GM23338 (cell line): ENCODE measurements at regions not wholly inside any gene's neighbourhood (a gene's known extent, or its start where the extent isn't known, plus 50 kb on each side); places are given as distances from the start of the nearest gene placed in this dataset.
A peak's percentile ranks its signal among the peaks of the same experiment; 100 is the strongest.

Experiments
- ATAC-seq: fragments of 200-7000 bp; cut with Tn5 transposase; 3 replicates; pipeline ENCODE4 v1.9.1; 2020
- DNase-seq: peaks from one replicate; pipeline ENCODE4 v3.0.0-alpha.2; 2015; ENCODE audit warnings: low spot score
- H2AFZ ChIP-seq: fragments of 200-600 bp; sonication (generic); 2 replicates; pipeline ENCODE4 v1.8.0; 2016; ENCODE audit warnings: antibody characterized with exemption, mild to moderate bottlenecking, moderate library complexity
- H3F3A ChIP-seq: fragments of 200-600 bp; sonication (generic); replicated peaks from 2 replicates; pipeline ENCODE4 v1.8.0; 2017; ENCODE audit warnings: antibody characterized with exemption, mixed run types, low read depth
- H3K27ac ChIP-seq: fragments of 200-600 bp; sonication (generic); 2 replicates; pipeline ENCODE4 v1.6.1; 2016; ENCODE audit warnings: low read depth
- H3K27me3 ChIP-seq: fragments of 200-600 bp; sonication (generic); 2 replicates; pipeline ENCODE4 v1.8.0; 2016; ENCODE audit warnings: mild to moderate bottlenecking, mixed run types, moderate library complexity; ENCODE audit not compliant: insufficient read depth
- H3K36me3 ChIP-seq: fragments of 200-600 bp; sonication (generic); 2 replicates; pipeline ENCODE4 v1.8.0; 2016; ENCODE audit warnings: mild to moderate bottlenecking; ENCODE audit not compliant: insufficient read depth
- H3K4me1 ChIP-seq: fragments of 200-600 bp; sonication (generic); 2 replicates; pipeline ENCODE4 v1.8.0; 2016; ENCODE audit warnings: mild to moderate bottlenecking, moderate library complexity; ENCODE audit not compliant: insufficient read depth
- H3K4me2 ChIP-seq: fragments of 200-600 bp; sonication (generic); 2 replicates; pipeline ENCODE4 v1.7.1; 2017; ENCODE audit warnings: mixed run types
- H3K4me3 ChIP-seq: fragments of 200-600 bp; sonication (generic); 2 replicates; pipeline ENCODE4 v1.6.1; 2016; ENCODE audit warnings: mixed run types
- H3K79me2 ChIP-seq: fragments of 200-600 bp; sonication (generic); replicated peaks from 2 replicates; pipeline ENCODE4 v1.8.0; 2017; ENCODE audit warnings: mild to moderate bottlenecking; ENCODE audit not compliant: insufficient read depth
- H3K9me2 ChIP-seq: fragments of 200-600 bp; sonication (generic); 2 replicates; pipeline ENCODE4 v1.8.0; 2017; ENCODE audit not compliant: insufficient read depth
- H4K20me1 ChIP-seq: fragments of 200-600 bp; sonication (generic); replicated peaks from 2 replicates; pipeline ENCODE4 v1.8.0; 2017; ENCODE audit warnings: mild to moderate bottlenecking; ENCODE audit not compliant: insufficient read depth
- H3K27ac Mint-ChIP-seq: 2 replicates; pipeline ENCODE4 v1.8.0; 2020; ENCODE audit warnings: inconsistent platforms, mild to moderate bottlenecking, moderate library complexity, mixed read lengths
- H3K27me3 Mint-ChIP-seq: 3 replicates; pipeline ENCODE4 v1.8.0; 2022; ENCODE audit warnings: low read depth, mild to moderate bottlenecking, moderate library complexity, mixed read lengths, inconsistent platforms; ENCODE audit not compliant: insufficient read depth, poor library complexity
- H3K36me3 Mint-ChIP-seq: 3 replicates; pipeline ENCODE4 v1.8.0; 2021; ENCODE audit warnings: low read depth, mild to moderate bottlenecking, inconsistent platforms, moderate library complexity, mixed read lengths
- H3K4me1 Mint-ChIP-seq: 3 replicates; pipeline ENCODE4 v1.8.0; 2020; ENCODE audit warnings: mild to moderate bottlenecking, inconsistent platforms, mixed read lengths
- H3K4me3 Mint-ChIP-seq: 3 replicates; pipeline ENCODE4 v1.8.0; 2021; ENCODE audit warnings: moderate library complexity, mild to moderate bottlenecking, inconsistent platforms, mixed read lengths
- H3K9me3 Mint-ChIP-seq: 3 replicates; pipeline ENCODE4 v1.8.0; 2020; ENCODE audit warnings: moderate library complexity, mild to moderate bottlenecking, inconsistent platforms, mixed read lengths
- CTCF ChIP-seq, 2 experiments: fragments of 200-600 bp in 1 of 2; sonication (generic) in 1 of 2; conservative IDR thresholded peaks; 2 replicates each; pipeline versions ENCODE4 v1.5.1 to v1.6.1; 2016 to 2017; ENCODE audit warnings: antibody characterized with exemption in 2 of 2, low read depth in 2 of 2, mild to moderate bottlenecking in 2 of 2, moderate library complexity in 1 of 2
- EZH2phosphoT487 ChIP-seq: fragments of 200-600 bp; sonication (generic); IDR thresholded peaks from one replicate; pipeline ENCODE4 v1.8.1; 2018; ENCODE audit warnings: antibody characterized with exemption; ENCODE audit not compliant: unreplicated experiment
- NANOG ChIP-seq: IDR thresholded peaks from 2 replicates; pipeline ENCODE4 v1.6.1; 2016; ENCODE audit warnings: antibody characterized with exemption, borderline replicate concordance
- ZNF462 ChIP-seq: fragments of 250-450 bp; sonication (Bioruptor Pico); IDR thresholded peaks from 2 replicates; pipeline ENCODE4 v1.5.0; 2020; ENCODE audit warnings: mild to moderate bottlenecking, moderate library complexity

GRCh38 chrX:7720519-7720918 lies 122.5 kb upstream of the VCX start:
- DNase-seq, result no peak
- no peak overlapping the region for H3K27ac ChIP-seq
- H3F3A ChIP-seq, result no peaks in the 10 kb centered on the region
- Mint-ChIP-seq H3K36me3 (no peaks in the 10 kb centered on the region), H3K4me1 (peaks cover under 1% of the 10 kb centered on the region; the same call in 2 of the 3 replicates), H3K27ac (no peak overlapping the region), H3K4me3 (no peak overlapping the region), H3K9me3 (no peaks in the 10 kb centered on the region), H3K27me3 (peaks cover 2% of the 10 kb centered on the region)
- no peaks in the 10 kb centered on the region for H4K20me1 ChIP-seq
- no peak for ATAC-seq
- TF ChIP-seq CTCF (conservative IDR thresholded peaks at IDR 0.05; ENCODE audit: low read depth in 2 of 2), result peak in 1 of 2 experiments; percentile 24; a peak in 1 of 4 replicates
- no peak for TF ChIP-seq NANOG
- no peaks in the 10 kb centered on the region for H3K9me2 ChIP-seq
- no peaks in the 10 kb centered on the region for H3K79me2 ChIP-seq
- H3K4me3 ChIP-seq, result no peak overlapping the region
- no peaks in the 10 kb centered on the region for H3K36me3 ChIP-seq
- H3K27me3 ChIP-seq, result no peaks in the 10 kb centered on the region
- H3K4me2 ChIP-seq, result no peak overlapping the region
- no peak overlapping the region for H2AFZ ChIP-seq
- H3K4me1 ChIP-seq, result peaks cover under 1% of the 10 kb centered on the region; the same call in 1 of the 2 replicates

DNA sequence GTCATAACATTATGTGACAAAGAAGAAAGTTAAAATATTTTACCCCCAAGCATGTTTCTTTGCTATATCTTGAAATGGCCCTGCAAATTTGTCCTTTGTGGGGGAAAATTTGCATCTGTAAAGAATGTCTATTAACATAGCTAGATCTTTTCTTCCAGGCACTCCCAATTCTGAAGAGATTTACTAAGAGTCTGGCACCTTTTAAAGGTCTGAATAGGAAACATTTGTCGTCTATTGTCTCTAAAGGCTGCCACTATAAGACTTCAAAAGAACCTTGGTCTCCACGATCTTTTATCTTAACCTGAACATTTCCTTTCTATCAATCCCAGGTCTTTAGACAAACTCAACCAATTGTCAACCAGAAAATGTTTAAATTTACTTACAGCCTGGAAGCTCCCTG lies 128.6 kb upstream of the VCX start:
- Histone ChIP-seq H3K4me3 (no peak overlapping the region), H3K36me3 (no peaks in the 10 kb centered on the region), H3K27me3 (no peaks in the 10 kb centered on the region), H3K27ac (no peak overlapping the region; the same call in 1 of the 2 replicates), H3K9me2 (no peaks in the 10 kb centered on the region), H3F3A (no peaks in the 10 kb centered on the region), H2AFZ (no peak overlapping the region), H3K4me2 (peak overlapping the region; percentile 47; the same call in 1 of the 2 replicates), H3K79me2 (no peaks in the 10 kb centered on the region), H4K20me1 (no peaks in the 10 kb centered on the region), H3K4me1 (peaks cover 10% of the 10 kb centered on the region)
- TF ChIP-seq NANOG, result peak; percentile 35; the same call in 1 of the 2 replicates
- TF ChIP-seq EZH2phosphoT487, result no peak
- no peak for TF ChIP-seq ZNF462 (CRISPR knock-in tag)
- TF ChIP-seq CTCF (conservative IDR thresholded peaks at IDR 0.05; ENCODE audit: low read depth in 2 of 2), result no peak
- Mint-ChIP-seq H3K9me3 (no peaks in the 10 kb centered on the region), H3K36me3 (no peaks in the 10 kb centered on the region), H3K4me1 (peaks cover 14% of the 10 kb centered on the region), H3K4me3 (peak overlapping the region; percentile 19; the same call in 1 of the 3 replicates), H3K27me3 (peaks cover 2% of the 10 kb centered on the region), H3K27ac (peak overlapping the region; percentile 89)
- ATAC-seq, result no peak
- DNase-seq, result peak; percentile 8
